CD4-positive, alpha-beta T cell treated with Interleukin-6 at 100 ng/mL for 8 hours (primary cell): ENCODE measurements at regions not wholly inside any gene's neighbourhood (a gene's known extent, or its start where the extent isn't known, plus 50 kb on each side); places are given as distances from the start of the nearest gene placed in this dataset.

ENCODE experiments used
- DNase-seq: peaks from one replicate; pipeline ENCODE4 v3.0.0-alpha.2; 2020; ENCODE audit warnings: mixed read lengths, low spot score

DNA sequence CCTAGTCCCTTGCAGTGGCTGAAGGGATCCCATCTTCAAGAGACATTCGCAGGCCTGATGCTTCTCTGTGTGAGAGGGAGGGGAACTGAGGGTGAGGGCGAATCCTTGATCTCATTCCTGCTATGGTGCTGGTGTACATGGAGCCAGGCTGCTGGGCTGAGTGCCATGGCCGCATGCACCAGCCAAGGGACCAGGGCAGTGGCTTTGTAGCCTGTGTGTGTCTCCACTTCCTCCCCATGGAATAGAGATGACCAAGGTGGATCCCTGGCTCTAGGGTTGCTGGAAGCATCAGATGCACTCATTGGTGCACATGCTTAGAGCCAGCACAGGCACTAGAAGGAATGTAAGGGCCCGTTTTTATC lies 195.0 kb downstream of the FOXL1 start:
- DNase-seq, result no peak

DNA sequence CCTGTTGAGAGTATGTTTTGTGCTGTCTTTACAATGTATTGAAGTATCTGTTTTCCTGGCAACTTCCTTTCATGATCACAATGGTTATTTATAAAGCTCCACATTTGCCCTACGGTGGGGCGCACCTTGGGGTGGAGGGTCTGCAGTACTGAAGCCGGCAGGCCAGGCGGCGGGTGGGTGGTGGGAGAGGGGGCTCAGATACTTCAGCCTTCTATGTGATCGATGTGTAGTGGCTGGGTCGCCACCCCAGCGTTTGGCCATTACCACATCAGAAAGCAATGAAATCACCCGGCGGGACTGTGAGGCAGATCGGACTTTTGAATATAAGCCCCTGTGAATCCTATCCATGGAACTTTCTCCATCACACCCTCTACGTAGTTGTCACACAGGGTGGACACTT lies 196.6 kb downstream of the FOXL1 start:
- DNase-seq, result no peak

DNA sequence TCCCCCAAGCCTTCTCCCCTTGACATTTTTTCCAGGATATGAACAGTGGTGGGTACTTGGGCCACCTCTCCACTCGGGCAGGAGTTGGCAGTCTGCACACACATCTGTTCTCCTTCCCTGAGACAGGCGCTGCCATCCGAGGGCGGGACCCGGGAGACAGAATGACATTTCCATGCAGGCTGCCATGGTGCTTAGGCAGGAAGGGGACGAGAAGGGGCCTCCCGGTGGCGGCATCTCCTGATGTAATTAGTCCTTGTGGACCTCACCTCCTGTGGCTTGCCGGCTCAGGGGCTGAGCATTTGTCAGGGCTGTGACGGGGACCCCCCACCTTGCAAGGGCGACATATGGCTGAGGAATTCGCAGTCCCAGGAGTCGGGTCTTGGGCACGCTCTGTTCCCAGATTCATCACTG lies 197.2 kb downstream of the FOXL1 start:
- DNase-seq, result no peak

DNA sequence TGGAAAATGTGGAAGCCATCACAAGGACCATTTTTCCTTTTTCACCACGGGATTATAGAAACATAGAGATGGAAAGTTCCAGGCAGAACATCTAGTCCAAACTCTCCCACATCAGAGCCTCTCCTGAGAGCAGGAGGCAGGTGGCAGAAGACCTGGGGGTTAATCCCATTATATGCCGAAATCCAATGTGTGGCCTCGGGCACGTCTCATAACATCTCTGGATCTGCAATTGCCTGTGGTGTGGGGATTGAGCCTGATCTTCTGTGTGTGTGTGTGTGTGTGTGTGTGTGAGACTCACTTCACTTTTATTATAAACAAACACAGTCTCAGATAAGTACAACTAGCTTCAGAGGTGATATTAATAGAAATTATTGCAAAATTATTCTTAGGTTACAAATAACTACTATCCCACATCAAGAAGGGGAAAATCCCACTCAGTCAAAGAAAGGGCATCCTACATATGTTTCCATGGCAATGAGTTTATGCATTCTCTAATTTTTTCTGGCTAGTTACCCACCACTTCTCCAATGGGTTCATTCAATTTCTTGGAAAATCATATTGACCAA lies 199.1 kb downstream of the FOXL1 start:
- no peak for DNase-seq

DNA sequence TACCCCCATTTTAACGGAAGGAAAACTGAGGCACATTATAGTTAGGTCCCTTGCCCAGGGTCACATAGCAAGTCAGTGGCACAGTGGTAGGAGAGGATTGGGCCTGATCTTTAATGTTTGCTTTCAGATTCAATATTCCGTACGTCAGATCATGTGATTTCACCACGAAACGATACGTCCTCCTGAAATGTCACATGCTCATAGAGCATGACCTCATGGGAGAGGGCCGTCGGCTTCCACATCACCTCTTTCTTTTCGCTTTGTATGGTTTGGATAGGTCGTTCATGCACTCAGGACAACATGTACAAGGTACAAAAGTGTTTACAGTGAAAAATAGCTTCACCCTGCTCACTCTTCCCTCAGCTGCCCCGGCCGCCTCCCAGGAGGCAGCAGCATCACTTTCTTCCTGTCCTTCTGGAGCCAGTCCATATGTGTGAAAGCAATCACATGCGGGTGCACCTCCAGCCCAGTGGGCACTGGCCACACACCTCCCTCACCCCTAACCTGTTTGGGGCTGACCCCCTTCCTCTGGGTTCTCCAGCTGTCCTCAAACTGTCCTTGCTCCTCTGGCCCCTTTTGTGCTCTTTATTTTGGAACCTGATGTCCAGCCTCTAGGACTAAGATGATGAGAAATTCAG lies 199.9 kb downstream of the FOXL1 start:
- DNase-seq, result no peak

DNA sequence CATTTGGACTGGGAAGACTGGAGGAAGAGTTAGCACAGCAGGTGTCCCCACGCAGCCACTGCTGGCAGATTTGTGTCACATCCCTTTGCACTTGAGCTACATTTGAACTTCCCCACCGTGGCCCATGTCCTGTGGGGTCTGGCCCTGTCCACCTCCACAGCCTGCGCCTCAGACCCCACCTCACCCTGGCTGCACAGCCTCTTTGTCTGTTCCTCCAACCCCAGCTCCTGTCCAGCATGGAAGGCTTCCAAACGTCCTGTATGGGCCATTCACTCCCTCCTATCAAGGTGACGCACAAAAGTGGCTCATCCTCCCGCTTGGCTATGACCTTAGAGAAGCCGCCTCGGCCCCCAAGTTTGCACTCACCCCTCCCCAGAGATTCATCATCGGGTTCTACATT lies 200.6 kb downstream of the FOXL1 start:
- no peak for DNase-seq

DNA sequence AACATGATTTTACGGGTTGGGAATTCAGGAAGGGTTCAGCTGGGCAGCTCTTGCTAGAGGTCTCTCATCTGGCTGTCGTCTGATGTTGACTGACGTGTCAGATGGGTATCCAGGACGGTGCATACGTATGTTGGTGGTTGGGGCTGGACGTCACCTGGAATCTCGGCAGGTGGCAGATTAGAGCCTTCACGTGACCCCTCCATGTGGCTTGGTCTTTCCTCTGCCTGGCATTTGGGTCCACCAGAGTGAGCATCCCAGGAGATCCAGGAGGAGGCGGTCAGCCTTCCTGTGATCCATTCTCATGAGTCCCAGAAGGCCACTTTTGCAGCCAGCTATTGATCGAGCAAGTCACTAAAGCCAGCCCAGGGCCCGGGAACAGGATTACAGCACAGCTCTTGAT lies 202.7 kb downstream of the FOXL1 start:
- DNase-seq, result no peak

DNA sequence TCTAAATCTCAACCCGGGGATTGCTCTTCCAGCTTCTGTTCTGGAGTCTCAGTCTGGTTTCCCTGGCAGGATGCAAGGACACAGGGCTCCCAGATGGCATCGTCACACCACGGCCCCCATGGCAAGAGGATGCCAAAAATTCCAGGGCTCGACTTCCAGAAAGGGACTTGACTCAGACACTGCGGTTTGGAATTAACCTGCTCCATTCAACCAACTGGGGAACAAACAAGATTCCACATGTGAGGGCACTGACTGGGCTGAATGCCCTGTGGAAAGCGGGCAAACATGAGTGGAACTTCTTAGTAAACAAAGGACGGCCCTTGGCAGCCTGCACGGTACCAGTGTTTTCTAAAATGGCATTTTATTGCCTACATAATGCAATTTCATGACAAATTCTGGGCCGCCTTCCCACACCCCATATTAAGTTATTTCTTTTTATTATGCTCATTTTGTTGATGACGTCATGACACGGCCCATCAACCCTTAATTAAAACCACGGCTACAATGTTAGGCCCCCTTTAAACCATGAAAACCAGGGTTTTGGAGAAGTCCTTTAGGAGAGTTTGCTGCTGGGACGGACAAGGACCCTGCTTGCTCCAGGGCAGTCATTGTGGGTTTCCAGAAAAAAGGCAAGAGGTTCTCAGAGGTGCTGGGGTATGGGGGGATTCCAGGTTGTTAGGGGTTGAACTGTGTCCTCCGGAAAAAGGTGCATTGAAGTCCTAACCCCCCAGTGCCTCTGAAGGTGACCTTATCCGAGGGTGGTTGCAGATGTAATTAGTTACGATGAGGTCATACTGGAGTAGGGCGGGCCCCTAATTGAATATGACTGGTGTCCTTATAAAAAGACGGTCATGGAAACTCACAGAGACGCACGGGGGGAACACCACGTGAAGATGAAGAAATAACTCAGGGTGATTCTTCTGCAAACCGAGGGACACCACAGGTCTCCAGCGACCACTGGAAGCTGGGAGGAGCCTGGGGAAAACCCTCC lies 205.6 kb downstream of the FOXL1 start:
- no peak for DNase-seq

DNA sequence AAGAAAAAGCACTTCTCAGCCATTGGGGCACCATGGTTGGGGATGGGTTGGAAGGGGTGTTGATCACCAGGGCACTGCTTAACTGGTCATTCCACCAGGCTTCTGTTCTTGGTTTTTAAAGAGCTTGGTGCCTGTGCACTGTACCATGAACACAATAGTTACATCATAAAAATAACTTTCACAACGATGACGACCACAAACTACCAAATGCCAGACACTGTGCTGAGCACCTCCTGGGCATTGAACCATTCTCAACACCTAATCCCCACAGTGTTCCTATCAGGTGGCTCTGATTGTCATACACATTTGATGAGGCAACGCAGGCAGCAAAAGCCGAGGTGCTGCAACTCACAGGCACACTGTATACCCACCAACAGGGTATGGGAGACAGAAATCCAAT lies 208.0 kb downstream of the FOXL1 start:
- no peak for DNase-seq

DNA sequence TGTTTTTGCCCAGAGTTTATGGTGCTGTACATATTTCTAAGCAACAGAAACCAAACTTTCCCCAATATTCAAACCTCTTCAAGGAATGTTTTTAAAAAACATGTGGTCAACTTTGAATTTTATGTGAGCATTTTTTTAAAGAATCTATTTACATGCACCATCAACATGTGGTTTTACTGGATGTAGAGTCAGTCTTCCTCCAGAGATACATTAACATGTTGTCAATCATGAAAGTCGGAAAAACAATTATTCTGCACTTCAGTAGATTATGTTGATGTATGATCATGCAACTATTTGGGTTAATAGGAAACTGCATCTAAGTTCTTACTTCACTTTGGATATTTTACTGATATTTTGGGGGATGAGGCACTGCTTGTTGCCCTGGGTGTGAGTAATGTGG lies 208.6 kb downstream of the FOXL1 start:
- no peak for DNase-seq

DNA sequence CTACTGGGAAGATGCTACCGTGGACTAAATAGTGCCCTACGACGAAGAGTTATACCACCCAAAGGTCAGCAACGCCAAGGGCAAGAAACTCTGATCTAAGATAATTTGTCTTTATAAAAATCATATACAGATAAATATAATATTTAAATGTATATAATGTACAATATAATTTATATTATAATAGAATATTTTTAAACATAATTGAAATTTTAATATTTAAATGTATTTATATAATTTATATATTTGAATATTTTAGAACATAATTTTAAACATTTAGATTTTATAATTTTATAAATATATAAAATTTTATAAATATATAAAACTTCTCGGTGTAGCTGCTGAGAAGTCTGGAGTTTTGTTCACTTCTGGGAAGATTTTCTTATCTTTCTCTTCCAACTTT lies 209.2 kb downstream of the FOXL1 start:
- DNase-seq, result no peak

DNA sequence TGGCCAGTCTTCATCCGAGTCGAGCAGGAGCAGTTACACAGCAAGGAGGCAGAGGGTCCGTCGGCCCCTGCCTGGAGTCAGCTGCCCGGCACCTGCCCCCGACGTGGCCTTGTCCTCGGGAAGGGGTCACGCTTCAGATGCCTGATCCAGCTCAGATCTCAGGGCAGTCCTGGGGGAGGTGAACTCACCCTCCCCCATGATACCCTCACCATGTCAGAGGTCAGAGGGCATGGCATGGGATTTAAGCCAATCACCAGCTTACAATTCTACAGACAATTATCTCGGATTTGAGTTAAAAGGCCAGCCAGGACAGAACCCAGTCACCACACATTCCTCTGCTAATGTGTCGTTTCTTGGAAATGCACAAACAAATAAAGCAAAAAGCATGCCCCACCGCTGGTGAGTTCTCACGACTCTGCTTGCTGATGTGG lies 211.3 kb downstream of the FOXL1 start:
- DNase-seq, result no peak

DNA sequence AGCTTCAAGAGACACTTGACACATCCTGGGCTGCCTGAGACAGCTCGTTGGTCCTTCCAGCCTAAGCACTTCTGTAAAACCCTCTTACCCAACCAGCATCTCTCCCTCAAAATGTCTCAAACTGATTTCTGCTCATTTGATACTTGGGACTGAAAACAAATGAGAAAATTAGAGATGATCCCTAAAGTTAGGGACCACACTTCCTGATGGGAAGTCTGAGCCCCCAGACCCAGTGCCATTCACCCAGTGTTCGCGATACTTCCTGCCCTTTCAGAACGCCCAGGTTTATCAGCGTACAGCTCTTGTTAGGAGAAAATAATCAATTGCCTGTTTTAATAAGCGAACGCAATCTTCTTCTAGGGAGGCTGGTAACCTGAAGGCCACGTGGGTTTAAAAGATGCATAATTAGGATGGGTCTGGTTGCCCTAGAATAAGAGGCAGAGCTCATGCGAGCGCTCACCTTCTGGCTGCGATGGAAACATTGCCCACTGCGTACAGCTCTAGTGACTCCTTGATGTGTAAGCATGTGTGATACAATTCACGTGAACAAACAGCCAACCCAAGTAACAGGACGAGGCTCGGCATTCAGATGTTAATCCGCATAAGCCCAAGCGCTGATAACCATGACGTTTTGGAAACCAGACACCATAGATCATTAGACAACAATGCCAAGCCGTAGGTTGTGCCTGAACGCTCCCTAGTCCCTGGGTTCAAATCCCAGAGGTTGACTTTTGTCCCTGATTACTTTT lies 213.1 kb downstream of the FOXL1 start:
- no peak for DNase-seq

DNA sequence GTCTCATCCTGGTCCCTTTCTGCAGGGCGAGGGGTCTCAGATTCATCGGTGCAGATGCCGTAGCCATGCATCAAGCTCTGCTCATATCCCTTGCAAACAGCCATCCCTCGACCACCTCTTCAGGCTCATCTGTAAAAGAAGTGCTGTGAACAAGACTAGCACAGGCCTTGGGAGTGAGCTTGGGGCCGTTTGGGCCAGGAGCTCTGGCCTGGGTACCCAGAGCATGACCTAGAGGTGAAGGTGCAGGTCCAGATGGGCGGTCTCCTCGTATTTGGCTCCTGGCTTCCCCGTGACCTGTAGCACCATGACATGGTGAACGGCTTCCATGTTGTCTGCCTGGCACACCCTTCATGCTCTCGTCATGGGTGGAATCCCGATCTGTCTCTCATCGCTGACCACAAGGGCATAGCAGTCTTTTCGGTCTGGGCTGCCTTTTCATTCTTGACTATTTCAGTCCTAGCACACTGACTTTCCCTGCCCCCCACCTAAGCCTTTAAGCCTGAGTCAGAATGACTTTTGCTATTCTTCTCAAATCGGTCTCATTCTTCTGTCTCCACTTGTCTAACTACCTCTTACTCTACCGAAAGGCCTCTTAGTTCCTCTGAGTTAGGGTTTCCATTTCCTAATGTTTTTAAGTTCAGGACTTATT lies 216.0 kb downstream of the FOXL1 start:
- no peak for DNase-seq

DNA sequence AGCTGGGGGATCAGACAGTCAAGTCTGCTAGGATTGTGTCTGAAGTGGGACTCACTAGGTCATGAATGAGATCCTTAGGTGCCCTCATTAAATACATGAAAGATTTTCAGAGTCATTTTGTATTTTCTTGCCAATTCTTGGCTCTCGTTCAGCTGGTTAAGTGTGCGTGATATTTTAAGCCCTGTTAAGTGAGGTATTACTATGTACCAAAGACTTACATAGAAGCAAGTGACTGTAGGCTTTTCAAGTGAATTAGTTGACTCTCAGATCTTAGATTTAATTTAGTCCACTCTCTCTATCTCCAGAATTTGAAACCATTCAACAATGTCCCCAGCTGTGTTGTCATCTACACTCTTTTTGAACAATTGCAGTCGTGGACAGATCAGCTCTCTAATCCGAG lies 219.4 kb downstream of the FOXL1 start:
- DNase-seq, result no peak

DNA sequence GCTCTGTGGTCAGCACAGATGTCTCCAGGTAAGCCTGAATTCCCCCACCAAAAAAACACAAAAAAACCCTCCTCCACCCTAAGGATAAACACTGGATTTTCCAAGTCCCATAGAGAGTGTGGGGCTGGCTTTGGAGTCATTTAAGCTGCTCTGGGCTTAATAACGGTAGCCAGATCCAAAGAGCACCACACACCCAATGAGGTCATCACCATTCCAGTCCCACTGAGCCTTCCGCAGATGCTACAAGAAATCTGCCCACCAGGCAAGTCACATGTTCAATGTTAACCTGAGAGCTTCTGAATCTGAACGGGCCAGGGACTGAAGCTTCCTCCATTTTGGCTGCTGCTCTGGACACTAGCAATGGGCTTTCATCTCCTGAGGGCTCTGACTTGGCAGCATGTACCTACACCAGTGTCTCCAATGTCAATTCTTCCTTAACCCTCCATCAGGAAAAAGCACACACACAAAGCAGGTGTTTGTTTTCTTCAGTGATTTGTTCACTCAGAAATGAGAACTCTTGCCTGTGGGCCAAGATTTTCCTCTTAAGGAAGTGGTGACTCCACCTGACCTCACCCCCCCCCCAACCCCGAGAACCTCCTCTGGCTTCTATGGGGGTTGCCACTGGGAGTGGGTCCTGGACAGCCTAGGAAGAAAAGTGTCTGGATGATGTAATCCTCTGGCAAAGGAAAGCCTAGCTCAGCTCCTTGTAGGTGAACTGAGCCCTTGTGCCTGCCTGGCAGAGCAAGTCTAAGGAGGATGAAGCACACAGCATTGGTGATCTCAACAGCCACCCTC lies 220.1 kb downstream of the FOXL1 start:
- DNase-seq, result no peak

DNA sequence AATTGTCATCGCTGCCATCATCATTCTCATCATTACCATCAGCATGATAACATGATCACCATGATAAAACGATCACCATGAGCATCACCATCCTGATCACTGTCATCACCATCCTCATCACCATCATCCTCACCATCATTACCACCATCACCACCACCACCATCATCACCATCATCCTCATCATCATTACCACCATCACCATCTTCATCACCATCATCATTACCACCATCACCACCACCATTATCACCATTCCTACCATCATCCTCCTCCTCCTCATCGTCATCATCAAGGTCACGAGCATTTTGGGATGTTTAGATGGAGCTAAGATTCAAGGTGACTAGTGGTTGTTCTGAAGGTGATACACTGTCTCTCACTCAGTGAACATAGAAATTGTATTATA lies 221.0 kb downstream of the FOXL1 start:
- DNase-seq, result no peak

DNA sequence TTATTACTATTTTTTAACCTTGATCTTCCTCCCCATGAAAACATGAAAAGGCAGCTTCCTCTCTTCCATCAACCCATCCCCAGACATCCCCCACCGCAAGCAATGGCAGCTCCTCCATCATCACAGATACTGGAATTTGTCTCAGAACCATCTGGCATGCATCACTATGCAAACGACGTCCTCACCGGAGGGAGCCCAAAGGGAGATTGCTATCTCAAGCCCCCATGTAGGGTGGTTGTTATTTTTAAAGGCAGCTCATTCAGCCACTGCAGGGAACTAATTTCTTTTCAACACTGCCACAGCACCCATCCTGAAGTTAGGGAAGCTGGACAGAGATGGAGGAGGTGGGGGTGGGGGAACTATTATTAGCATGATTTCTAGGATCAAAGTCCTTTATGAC lies 222.5 kb downstream of the FOXL1 start:
- DNase-seq, result no peak

DNA sequence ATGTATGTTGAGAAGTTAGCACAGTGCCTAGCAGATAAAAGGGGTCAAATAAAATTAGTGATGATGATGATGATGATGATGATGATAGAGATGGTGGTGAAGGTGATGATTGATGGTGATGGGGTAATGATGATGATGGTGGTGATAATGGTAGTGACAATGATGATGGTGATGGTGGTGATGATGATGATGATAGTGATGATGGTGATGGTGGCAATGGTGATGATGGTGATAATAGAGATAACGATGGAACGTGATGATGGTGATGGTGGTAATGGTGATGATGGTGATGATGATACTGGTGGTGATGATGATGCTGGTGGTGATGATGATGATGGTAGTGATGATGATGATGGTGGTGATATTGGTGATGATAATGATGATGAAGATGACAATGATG lies 223.7 kb downstream of the FOXL1 start:
- DNase-seq, result no peak

DNA sequence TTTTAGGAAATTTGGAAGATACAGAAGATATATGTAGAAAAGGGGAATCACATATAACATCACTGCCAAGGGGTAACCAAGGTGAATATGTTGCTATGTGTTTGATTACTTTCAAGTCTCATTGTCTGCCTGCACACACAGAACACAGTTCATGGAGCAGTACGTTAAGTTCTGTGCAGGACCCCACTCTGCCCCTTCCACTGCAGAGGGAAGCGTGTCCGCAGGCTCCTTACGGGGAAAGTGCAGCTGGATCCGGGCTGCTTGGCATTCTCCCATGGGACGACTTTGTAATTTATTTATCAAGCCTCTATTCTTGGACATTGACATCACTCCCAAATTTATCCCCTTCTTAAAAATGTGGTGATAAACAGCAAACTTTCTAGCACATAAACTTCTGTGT lies 226.8 kb downstream of the FOXL1 start:
- no peak for DNase-seq

DNA sequence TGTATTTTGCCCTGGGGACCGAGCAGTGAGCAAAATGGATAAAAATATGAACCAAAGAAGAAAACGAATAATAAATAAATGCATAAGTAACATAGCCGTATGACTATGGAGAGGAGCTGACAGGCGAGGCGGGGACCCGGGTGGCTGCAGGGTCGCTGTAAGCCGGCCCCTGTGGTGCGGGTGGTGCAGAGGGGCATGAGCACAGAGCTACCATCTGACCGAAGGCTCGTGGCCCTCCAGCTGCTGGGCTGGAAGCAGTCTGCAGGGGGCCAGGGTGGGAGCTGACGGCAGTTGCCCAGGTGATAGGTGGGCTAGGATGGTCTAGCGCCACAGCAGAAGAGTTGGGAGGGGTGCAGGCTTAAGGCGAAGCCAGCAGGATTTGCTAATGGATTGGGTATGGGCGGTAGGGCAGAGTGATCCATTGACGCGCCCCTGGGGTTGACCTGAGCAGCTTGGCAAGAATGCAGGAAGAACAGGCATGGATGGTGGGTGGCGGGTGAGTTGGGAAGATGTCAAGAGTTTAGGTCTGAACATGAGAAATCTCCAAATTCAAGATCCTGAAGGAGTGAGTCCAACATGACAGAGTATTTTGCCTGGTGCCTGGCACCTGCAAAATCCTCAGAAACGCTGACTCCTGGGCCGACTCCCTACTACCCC lies 228.0 kb downstream of the FOXL1 start:
- no peak for DNase-seq
